ENCODE measurements at regions not wholly inside any gene's neighbourhood (a gene's known extent, or its start where the extent isn't known, plus 50 kb on each side); places are given as distances from the start of the nearest gene placed in this dataset.

DNA sequence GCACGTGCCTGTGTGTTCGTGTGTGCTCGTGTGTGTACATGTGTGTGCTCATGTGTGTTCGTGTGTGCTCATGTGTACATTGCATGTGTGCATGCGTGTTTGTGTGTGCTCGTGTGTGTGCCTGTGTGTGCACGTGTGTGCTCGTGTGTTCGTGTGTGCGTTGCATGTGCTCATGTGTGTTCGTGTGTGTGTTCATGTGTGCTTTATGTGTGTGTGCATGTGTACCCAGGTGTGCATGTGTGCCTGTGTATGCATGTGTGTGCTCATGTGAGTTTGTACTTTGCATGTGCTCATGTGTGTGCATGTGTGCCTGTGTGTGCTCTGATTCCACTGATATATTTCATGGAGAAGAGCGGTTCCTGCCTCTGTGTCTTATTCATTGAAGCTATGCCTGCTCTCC is 265.5 kb downstream of the FOXL1 start:
- H3K9me3 ChIP-seq (ENCODE audit: control insufficient read depth in 2 of 3, insufficient read depth in 1 of 3, low read length in 3 of 3) = no peaks in the 10 kb centered on the region
- DNase-seq (no peak), FAIRE-seq (no peak)
- H3K27ac ChIP-seq (ENCODE audit: low read depth in 2 of 2, low read length in 2 of 2) = no peak overlapping the region
- intact Hi-C loops (cut with DNase I) = no loop called here
- H3K4me3 ChIP-seq (ENCODE audit: low read length in 3 of 3) = peak overlapping the region in 1 of 3 donors; percentile 32
- no peaks in the 10 kb centered on the region for H3K27me3 ChIP-seq (ENCODE audit: control insufficient read depth, insufficient read depth, low read length)
- no peak overlapping the region for H3K9ac ChIP-seq (ENCODE audit: low read length in 3 of 3)
- H3K4me1 ChIP-seq (ENCODE audit: control insufficient read depth in 2 of 3, insufficient read depth in 2 of 3, low read depth in 1 of 3, low read length in 3 of 3) = no peaks in the 10 kb centered on the region
- no peak for TF ChIP-seq CTCF (IDR thresholded peaks at IDR 0.05; ENCODE audit: borderline replicate concordance, extremely low read depth, insufficient read depth)
- H3K36me3 ChIP-seq (ENCODE audit: control insufficient read depth in 2 of 3, insufficient read depth in 3 of 3, low read length in 3 of 3) = no peaks in the 10 kb centered on the region

DNA sequence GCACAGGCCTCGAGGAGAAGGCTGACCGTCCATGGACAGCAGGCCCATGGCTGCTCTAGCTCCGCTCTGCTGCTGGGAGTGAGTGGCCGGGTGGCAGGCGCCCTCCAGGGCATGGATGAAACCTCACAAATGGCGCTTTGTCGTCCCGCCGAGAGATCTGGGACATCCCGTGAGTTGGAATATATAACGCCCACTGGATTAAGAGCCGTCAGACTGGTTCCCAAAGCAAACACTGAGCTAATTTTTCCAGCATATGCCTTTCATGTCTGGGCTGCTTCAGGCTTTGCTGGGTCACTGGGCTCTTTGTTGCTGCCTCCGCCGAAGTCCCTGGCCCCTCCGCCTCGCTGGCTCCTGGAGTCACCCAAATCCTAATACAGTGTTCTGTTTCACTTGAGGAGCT is 266.3 kb downstream of the FOXL1 start:
- no peak for TF ChIP-seq CTCF (IDR thresholded peaks at IDR 0.05; ENCODE audit: borderline replicate concordance, extremely low read depth, insufficient read depth)
- Histone ChIP-seq H3K4me1 (ENCODE audit: control insufficient read depth in 2 of 3, insufficient read depth in 2 of 3, low read depth in 1 of 3, low read length in 3 of 3) (no peaks in the 10 kb centered on the region), H3K27me3 (ENCODE audit: control insufficient read depth, insufficient read depth, low read length) (no peaks in the 10 kb centered on the region), H3K27ac (ENCODE audit: low read depth in 2 of 2, low read length in 2 of 2) (no peak overlapping the region), H3K36me3 (ENCODE audit: control insufficient read depth in 2 of 3, insufficient read depth in 3 of 3, low read length in 3 of 3) (no peaks in the 10 kb centered on the region), H3K4me3 (ENCODE audit: low read length in 3 of 3) (no peak overlapping the region), H3K9ac (ENCODE audit: low read length in 3 of 3) (no peak overlapping the region), H3K9me3 (ENCODE audit: control insufficient read depth in 2 of 3, insufficient read depth in 1 of 3, low read length in 3 of 3) (no peaks in the 10 kb centered on the region)
- DNase-seq (peak in 3 of 5 donors; percentile 60 to 62 (median 62)), FAIRE-seq (no peak)
- intact Hi-C loops (cut with DNase I) = no loop called here

GRCh38 chr16:86846136-86846535 is 267.8 kb downstream of the FOXL1 start:
- FAIRE-seq = no peak
- no peak for DNase-seq

More at GRCh38 chr16:86846136-86846535, 267.8 kb downstream of the FOXL1 start:
- Histone ChIP-seq H3K36me3 (ENCODE audit: control insufficient read depth in 2 of 3, insufficient read depth in 3 of 3, low read length in 3 of 3) (no peaks in the 10 kb centered on the region), H3K27ac (ENCODE audit: low read depth in 2 of 2, low read length in 2 of 2) (no peak overlapping the region), H3K4me1 (ENCODE audit: control insufficient read depth in 2 of 3, insufficient read depth in 2 of 3, low read depth in 1 of 3, low read length in 3 of 3) (no peaks in the 10 kb centered on the region), H3K9me3 (ENCODE audit: control insufficient read depth in 2 of 3, insufficient read depth in 1 of 3, low read length in 3 of 3) (no peaks in the 10 kb centered on the region), H3K27me3 (ENCODE audit: control insufficient read depth, insufficient read depth, low read length) (no peaks in the 10 kb centered on the region), H3K4me3 (ENCODE audit: low read length in 3 of 3) (no peak overlapping the region), H3K9ac (ENCODE audit: low read length in 3 of 3) (no peak overlapping the region)
- no peak for TF ChIP-seq CTCF (IDR thresholded peaks at IDR 0.05; ENCODE audit: borderline replicate concordance, extremely low read depth, insufficient read depth)
- intact Hi-C loops (cut with DNase I) = no loop called here

Data from kidney (tissue), 13 donors.